Mesenchymal stem cell (in vitro differentiated cells and primary cell): ENCODE measurements at regions not wholly inside any gene's neighbourhood (a gene's known extent, or its start where the extent isn't known, plus 50 kb on each side); places are given as distances from the start of the nearest gene placed in this dataset.
A peak's percentile ranks its signal among the peaks of the same experiment; 100 is the strongest.

Source experiments
- DNase-seq: peaks from one replicate; pipeline ENCODE4 v3.0.0-alpha.2; 2013
- H2AFZ ChIP-seq: one replicate; pipeline ENCODE4 v1.6.1; 2013; ENCODE audit warnings: low read depth, mild to moderate bottlenecking, control low read depth, inconsistent platforms, low read length, moderate library complexity
- H2AK5ac ChIP-seq: 2 replicates; pipeline ENCODE4 v1.6.1; 2013; ENCODE audit warnings: low read length, moderate library complexity, mild to moderate bottlenecking, inconsistent platforms; ENCODE audit not compliant: severe bottlenecking
- H2BK120ac ChIP-seq: one replicate; pipeline ENCODE4 v1.6.1; 2013; ENCODE audit warnings: low read depth, mild to moderate bottlenecking, inconsistent platforms, low read length, moderate library complexity
- H2BK12ac ChIP-seq, 2 experiments: one replicate each; pipeline ENCODE4 v1.6.1; 2013; ENCODE audit warnings: inconsistent platforms in 2 of 2, low read length in 2 of 2, mild to moderate bottlenecking in 2 of 2, moderate library complexity in 2 of 2, control low read depth in 1 of 2
- H2BK15ac ChIP-seq: one replicate; pipeline ENCODE4 v1.6.1; 2013; ENCODE audit warnings: mild to moderate bottlenecking, low read depth, inconsistent platforms; ENCODE audit not compliant: poor library complexity, severe bottlenecking
- H2BK5ac ChIP-seq: 2 replicates; pipeline ENCODE4 v1.6.1; 2013; ENCODE audit warnings: low read depth, mild to moderate bottlenecking, low read length, control low read depth, inconsistent platforms; ENCODE audit not compliant: poor library complexity, severe bottlenecking
- H3K14ac ChIP-seq, 2 experiments: one replicate each; pipeline ENCODE4 v1.6.1; 2013; ENCODE audit warnings: inconsistent platforms in 2 of 2, low read length in 2 of 2, control low read depth in 1 of 2, mild to moderate bottlenecking in 1 of 2, moderate library complexity in 1 of 2
- H3K18ac ChIP-seq, 2 experiments: one replicate each; pipeline ENCODE4 v1.6.1; 2013; ENCODE audit warnings: inconsistent platforms in 2 of 2, low read length in 2 of 2, control low read depth in 1 of 2, low read depth in 1 of 2, mild to moderate bottlenecking in 1 of 2
- H3K23ac ChIP-seq, 2 experiments: one replicate each; pipeline ENCODE4 v1.6.1; 2013; ENCODE audit warnings: inconsistent platforms in 2 of 2, low read length in 2 of 2, mild to moderate bottlenecking in 2 of 2, moderate library complexity in 2 of 2, control low read depth in 1 of 2
- H3K27ac ChIP-seq: 2 replicates; pipeline ENCODE4 v1.5.1; 2013; ENCODE audit warnings: mild to moderate bottlenecking, moderate library complexity, low read length, control low read depth, inconsistent platforms; ENCODE audit not compliant: poor library complexity, severe bottlenecking
- H3K27me3 ChIP-seq, 2 experiments: 2 replicates each; pipeline versions ENCODE4 v1.6.1 to v1.7.0; 2013; ENCODE audit warnings: low read length in 2 of 2, mild to moderate bottlenecking in 2 of 2, moderate library complexity in 2 of 2, control low read depth in 1 of 2, inconsistent platforms in 1 of 2; ENCODE audit not compliant: control insufficient read depth in 1 of 2, insufficient read depth in 1 of 2
- H3K36me3 ChIP-seq, 2 experiments: 2 replicates each; pipeline versions ENCODE4 v1.6.1 to v1.7.0; 2013; ENCODE audit warnings: low read length in 2 of 2, control low read depth in 1 of 2, inconsistent platforms in 1 of 2, low read depth in 1 of 2, mild to moderate bottlenecking in 1 of 2; ENCODE audit not compliant: insufficient read depth in 2 of 2, control insufficient read depth in 1 of 2
- H3K4ac ChIP-seq, 2 experiments: one replicate each; pipeline ENCODE4 v1.6.1; 2013; ENCODE audit warnings: inconsistent platforms in 2 of 2, low read length in 2 of 2, mild to moderate bottlenecking in 2 of 2, moderate library complexity in 2 of 2, control low read depth in 1 of 2, low read depth in 1 of 2
- H3K4me1 ChIP-seq: 2 replicates; pipeline ENCODE4 v1.6.1; 2013; ENCODE audit warnings: low read depth, low read length, control low read depth; ENCODE audit not compliant: control insufficient read depth, insufficient read depth
- H3K4me2 ChIP-seq: 2 replicates; pipeline ENCODE4 v1.6.1; 2013; ENCODE audit warnings: low read length, mild to moderate bottlenecking, inconsistent platforms; ENCODE audit not compliant: poor library complexity, severe bottlenecking
- H3K4me3 ChIP-seq, 2 experiments: 2 replicates each; pipeline versions ENCODE4 v1.5.1 to v1.7.0; 2013; ENCODE audit warnings: low read length in 2 of 2, mild to moderate bottlenecking in 2 of 2, control low read depth in 1 of 2, low read depth in 1 of 2; ENCODE audit not compliant: insufficient read depth in 1 of 2
- H3K79me1 ChIP-seq: replicated peaks from 2 replicates; pipeline ENCODE4 v1.6.1; 2013; ENCODE audit warnings: mild to moderate bottlenecking, control low read depth, low read length, inconsistent platforms; ENCODE audit not compliant: poor library complexity, severe bottlenecking
- H3K9ac ChIP-seq: 2 replicates; pipeline ENCODE4 v1.7.0; 2013; ENCODE audit warnings: mild to moderate bottlenecking, low read length, moderate library complexity
- H3K9me3 ChIP-seq: 2 replicates; pipeline ENCODE4 v1.7.0; 2013; ENCODE audit warnings: mild to moderate bottlenecking, low read length; ENCODE audit not compliant: control insufficient read depth
- H4K8ac ChIP-seq: one replicate; pipeline ENCODE4 v1.6.1; 2013; ENCODE audit warnings: inconsistent platforms, mild to moderate bottlenecking, low read length, moderate library complexity
- H4K91ac ChIP-seq: one replicate; pipeline ENCODE4 v1.6.1; 2013; ENCODE audit warnings: mild to moderate bottlenecking, low read length, inconsistent platforms
- WGBS: methylation state at CpG from one replicate; pipeline ENCODE4 v1.1.7; 2013; ENCODE audit warnings: mixed read lengths; 5-methylcytosine and 5-hydroxymethylcytosine counted together

DNA sequence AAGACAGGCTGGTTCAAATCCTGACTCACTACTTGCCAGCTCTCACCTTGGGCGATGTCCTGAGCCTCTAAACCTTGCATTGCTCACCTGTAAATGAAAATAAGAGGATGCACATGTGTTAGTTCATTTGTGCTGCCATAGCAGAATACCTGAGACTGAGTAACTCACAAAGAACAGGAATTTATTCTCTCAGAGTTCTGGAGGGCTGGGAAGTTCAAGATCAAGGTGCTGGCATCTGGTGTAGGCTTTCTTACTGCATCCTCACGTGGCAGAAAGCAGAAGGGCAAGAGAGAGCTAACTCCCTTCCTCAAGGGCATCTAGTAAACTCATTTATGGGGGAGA, 222.7 kb downstream of the MTHFS start:
- Histone ChIP-seq H3K79me1 (no peaks in the 10 kb centered on the region), H2AFZ (no peak overlapping the region), H2BK5ac (no peak overlapping the region), H2BK120ac (no peak overlapping the region), H3K27me3 (no peaks in the 10 kb centered on the region), H2BK12ac (no peak overlapping the region), H3K36me3 (no peaks in the 10 kb centered on the region), H3K4me3 (no peak overlapping the region), H3K27ac (peak overlapping the region; percentile 48), H4K91ac (no peak overlapping the region), H3K4ac (no peak overlapping the region), H3K4me1 (peaks cover 4% of the 10 kb centered on the region), H3K9ac (peak overlapping the region; percentile 64), H4K8ac (no peak overlapping the region), H3K4me2 (no peak overlapping the region), H3K23ac (no peak overlapping the region), H2BK15ac (no peak overlapping the region), H2AK5ac (peak overlapping the region; percentile 10), H3K18ac (no peak overlapping the region), H3K14ac (no peak overlapping the region), H3K9me3 (no peaks in the 10 kb centered on the region)
- no peak for DNase-seq
- WGBS: no CpG with 5 or more reads among the region's 2 CpGs

DNA sequence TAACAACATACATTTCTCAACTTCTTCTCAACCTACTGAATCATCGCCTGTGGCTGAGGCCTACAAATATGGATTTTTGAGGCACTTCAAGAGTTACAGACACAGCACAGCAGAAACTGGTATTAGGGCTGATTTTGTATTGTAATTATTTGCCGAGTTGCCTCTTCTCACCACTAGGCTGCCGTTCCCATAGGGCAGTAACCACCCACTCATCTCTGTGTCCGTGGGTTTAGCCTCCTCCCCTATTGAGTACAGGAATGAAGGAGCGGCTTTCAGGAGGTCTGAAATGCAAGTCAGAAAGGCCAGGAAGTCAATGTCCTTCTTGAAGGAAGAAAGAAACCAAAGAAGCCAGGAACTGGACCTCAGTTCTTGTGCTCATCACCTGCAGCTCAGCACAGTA, 220.8 kb downstream of the MTHFS start:
- H3K27ac ChIP-seq: no peak overlapping the region
- H3K4ac ChIP-seq: no peak overlapping the region
- H2BK120ac ChIP-seq: no peak overlapping the region
- no peak overlapping the region for H3K4me3 ChIP-seq
- no peak overlapping the region for H3K18ac ChIP-seq
- no peak overlapping the region for H3K14ac ChIP-seq
- peak overlapping the region; percentile 82 for H2AK5ac ChIP-seq
- H4K8ac ChIP-seq: no peak overlapping the region
- DNase-seq: no peak
- H2BK15ac ChIP-seq: no peak overlapping the region
- WGBS: 88% methylated on average over 5 of the region's 5 CpGs
- H3K27me3 ChIP-seq: no peaks in the 10 kb centered on the region
- no peak overlapping the region for H2AFZ ChIP-seq
- H3K79me1 ChIP-seq: no peaks in the 10 kb centered on the region
- H3K9me3 ChIP-seq: no peaks in the 10 kb centered on the region
- no peak overlapping the region for H3K4me2 ChIP-seq
- H3K4me1 ChIP-seq: peaks cover 6% of the 10 kb centered on the region
- H2BK5ac ChIP-seq: no peak overlapping the region
- no peak overlapping the region for H3K23ac ChIP-seq
- H4K91ac ChIP-seq: no peak overlapping the region
- H3K9ac ChIP-seq: no peak overlapping the region
- H3K36me3 ChIP-seq: no peaks in the 10 kb centered on the region
- no peak overlapping the region for H2BK12ac ChIP-seq

DNA sequence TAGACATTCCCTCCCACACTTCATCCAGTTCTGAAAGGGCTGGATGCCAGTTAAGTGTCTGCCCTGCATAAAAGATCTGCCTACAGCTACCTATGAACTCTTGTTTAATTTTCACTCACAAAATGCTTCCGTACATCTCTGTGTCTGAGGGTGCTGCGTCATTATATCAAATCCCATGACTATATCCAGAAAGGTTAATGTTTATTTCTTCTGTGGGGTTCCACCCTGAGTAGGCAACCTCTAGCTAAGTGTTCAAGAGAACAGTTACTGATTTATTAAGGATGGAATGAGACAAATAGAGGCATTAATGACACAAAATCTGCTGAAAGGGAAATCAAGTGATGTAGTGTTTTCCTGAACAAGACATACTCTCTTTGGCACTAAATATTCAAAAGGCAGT, 220.2 kb downstream of the MTHFS start:
- peaks cover 11% of the 10 kb centered on the region for H3K4me1 ChIP-seq
- no peak overlapping the region for H3K14ac ChIP-seq
- no peak overlapping the region for H2BK120ac ChIP-seq
- H3K27me3 ChIP-seq: no peaks in the 10 kb centered on the region
- H2BK15ac ChIP-seq: no peak overlapping the region
- H3K4me2 ChIP-seq: no peak overlapping the region
- H3K18ac ChIP-seq: no peak overlapping the region
- H3K9me3 ChIP-seq: no peaks in the 10 kb centered on the region
- no peaks in the 10 kb centered on the region for H3K79me1 ChIP-seq
- no peak overlapping the region for H2AFZ ChIP-seq
- 100% methylated on average over 1 of the region's 2 CpGs for WGBS
- H2AK5ac ChIP-seq: no peak overlapping the region
- H3K23ac ChIP-seq: no peak overlapping the region
- H3K9ac ChIP-seq: no peak overlapping the region
- no peak for DNase-seq
- H4K91ac ChIP-seq: no peak overlapping the region
- no peak overlapping the region for H2BK5ac ChIP-seq
- H3K4ac ChIP-seq: no peak overlapping the region
- no peaks in the 10 kb centered on the region for H3K36me3 ChIP-seq
- H3K4me3 ChIP-seq: no peak overlapping the region
- H2BK12ac ChIP-seq: no peak overlapping the region
- H4K8ac ChIP-seq: no peak overlapping the region
- no peak overlapping the region for H3K27ac ChIP-seq

DNA sequence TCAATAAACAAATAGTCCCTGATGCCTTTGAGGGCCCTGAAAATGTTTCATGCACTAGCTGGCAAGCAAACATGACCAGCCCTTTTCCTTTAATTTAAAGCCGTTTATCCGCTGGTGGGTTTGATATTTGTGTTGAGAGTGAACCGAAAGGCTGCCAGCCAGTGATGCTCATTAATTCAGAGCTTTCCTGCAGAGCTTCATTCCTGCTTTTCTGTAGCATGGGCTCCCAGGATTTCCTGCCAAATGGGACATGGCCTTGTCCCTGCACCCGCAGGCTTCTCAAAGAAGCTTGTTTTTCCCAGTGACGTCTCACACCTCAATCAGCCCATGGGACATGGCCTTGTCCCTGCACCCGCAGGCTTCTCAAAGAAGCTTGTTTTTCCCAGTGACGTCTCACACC, 219.6 kb downstream of the MTHFS start:
- Histone ChIP-seq H3K4me2 (no peak overlapping the region), H2BK5ac (no peak overlapping the region), H3K36me3 (no peaks in the 10 kb centered on the region), H2AK5ac (no peak overlapping the region), H3K9me3 (no peaks in the 10 kb centered on the region), H3K18ac (no peak overlapping the region), H3K4me3 (no peak overlapping the region), H2BK12ac (no peak overlapping the region), H3K14ac (no peak overlapping the region), H4K91ac (no peak overlapping the region), H3K9ac (no peak overlapping the region), H2BK120ac (no peak overlapping the region), H3K27ac (no peak overlapping the region), H3K23ac (no peak overlapping the region), H3K4ac (no peak overlapping the region), H3K27me3 (no peaks in the 10 kb centered on the region), H2BK15ac (no peak overlapping the region), H3K4me1 (peaks cover 15% of the 10 kb centered on the region), H4K8ac (no peak overlapping the region), H2AFZ (no peak overlapping the region), H3K79me1 (no peaks in the 10 kb centered on the region)
- no peak for DNase-seq
- 59% methylated on average over 7 of the region's 7 CpGs for WGBS
